ENCODE measurements at regions not wholly inside any gene's neighbourhood (a gene's known extent, or its start where the extent isn't known, plus 50 kb on each side); places are given as distances from the start of the nearest gene placed in this dataset.

- no peak for DNase-seq (ENCODE audit: extremely low read depth in 1 of 11, low read depth in 9 of 11, low spot score in 4 of 11)
Observed at GRCh38 chr20:11795071-11795615, 122.5 kb upstream of the BTBD3 start.

- DNase-seq (ENCODE audit: extremely low read depth in 1 of 11, low read depth in 9 of 11, low spot score in 4 of 11): no peak
Observed at GRCh38 chr20:11796026-11796425, 121.7 kb upstream of the BTBD3 start.

DNA sequence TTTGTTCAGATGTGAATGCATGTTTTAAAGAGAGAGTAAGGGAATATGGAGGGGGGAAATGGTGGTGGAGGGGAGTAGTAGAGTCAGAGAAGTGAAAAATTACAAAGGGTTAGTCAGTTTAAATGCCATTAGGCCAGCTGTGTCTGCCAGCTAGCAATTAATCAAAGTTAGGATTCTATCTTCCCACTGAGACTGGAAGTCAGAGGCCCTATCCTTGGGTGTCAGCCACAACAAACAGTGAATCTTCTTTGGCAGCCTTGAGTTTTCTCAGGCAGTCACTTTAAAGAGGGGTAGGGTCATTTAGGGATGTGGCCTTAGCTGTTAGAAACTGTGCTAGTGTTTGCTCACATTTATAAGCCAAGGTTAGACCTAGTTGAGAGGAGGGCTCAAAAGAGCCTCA is 120.5 kb upstream of the BTBD3 start:
- DNase-seq (ENCODE audit: extremely low read depth in 1 of 11, low read depth in 9 of 11, low spot score in 4 of 11): peak in 3 of 11 donors; percentile 20 to 26 (median 22)

DNA sequence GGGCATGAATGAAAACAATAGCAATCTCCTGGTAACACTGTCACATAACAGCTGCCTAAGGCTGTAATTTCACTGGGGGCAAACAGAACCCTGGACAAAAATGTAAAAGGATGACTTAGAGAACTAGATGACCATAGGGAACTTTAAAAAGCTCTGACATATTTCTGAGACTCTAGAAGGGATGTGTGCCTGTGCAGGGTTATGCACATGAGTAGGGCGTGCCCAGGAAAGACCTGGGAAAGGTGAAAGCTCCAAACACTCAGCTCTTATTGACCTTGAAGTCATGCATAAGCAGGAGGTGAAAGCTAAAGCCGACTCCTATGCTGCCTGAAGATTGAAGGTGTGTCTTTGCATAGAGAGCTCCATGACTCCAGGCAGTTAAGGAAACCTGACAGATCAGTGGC is 118.4 kb upstream of the BTBD3 start:
- no peak for DNase-seq (ENCODE audit: extremely low read depth in 1 of 11, low read depth in 9 of 11, low spot score in 4 of 11)

GRCh38 chr20:11807054-11808048 is 110.3 kb upstream of the BTBD3 start:
- DNase-seq (ENCODE audit: extremely low read depth in 1 of 11, low read depth in 9 of 11, low spot score in 4 of 11): no peak

GRCh38 chr20:11808841-11809240 is 108.9 kb upstream of the BTBD3 start:
- DNase-seq (ENCODE audit: extremely low read depth in 1 of 11, low read depth in 9 of 11, low spot score in 4 of 11): no peak

DNA sequence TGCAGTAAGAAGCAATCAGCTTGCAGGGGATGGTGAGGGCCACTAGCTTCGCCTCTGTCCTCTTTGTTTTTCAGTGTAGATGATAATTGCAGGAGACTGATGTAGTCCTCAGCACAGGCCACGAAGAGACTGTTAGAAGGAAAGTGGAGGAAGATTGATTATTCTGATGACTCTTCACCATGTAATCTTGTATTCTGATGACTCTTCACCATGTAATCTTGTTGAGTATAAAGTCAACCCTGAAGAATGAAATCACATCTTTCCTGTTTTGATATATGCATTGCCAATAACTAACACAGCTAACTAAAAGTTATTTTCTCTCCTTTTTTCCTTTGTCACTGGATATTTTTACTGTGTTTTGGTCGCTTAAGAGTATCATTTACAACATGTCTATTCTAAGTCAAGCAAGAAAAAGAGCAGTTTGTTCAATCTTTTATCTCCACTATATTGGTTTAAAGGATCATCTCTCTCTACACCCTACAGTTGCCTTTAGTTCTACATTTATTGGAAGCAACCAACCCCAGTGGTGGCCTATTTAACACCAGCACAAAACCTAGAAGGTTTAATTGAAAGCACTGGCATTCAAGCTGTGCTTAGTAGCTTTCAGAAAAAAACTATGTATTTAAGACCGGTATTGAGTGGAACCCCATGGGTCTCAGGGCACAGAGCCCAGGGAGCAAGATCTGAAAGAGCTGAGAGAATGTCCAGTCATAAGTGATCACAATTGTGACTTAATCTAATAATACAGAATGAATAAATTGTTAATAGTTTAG is 107.2 kb upstream of the BTBD3 start:
- no peak for DNase-seq (ENCODE audit: extremely low read depth in 1 of 11, low read depth in 9 of 11, low spot score in 4 of 11)

DNA sequence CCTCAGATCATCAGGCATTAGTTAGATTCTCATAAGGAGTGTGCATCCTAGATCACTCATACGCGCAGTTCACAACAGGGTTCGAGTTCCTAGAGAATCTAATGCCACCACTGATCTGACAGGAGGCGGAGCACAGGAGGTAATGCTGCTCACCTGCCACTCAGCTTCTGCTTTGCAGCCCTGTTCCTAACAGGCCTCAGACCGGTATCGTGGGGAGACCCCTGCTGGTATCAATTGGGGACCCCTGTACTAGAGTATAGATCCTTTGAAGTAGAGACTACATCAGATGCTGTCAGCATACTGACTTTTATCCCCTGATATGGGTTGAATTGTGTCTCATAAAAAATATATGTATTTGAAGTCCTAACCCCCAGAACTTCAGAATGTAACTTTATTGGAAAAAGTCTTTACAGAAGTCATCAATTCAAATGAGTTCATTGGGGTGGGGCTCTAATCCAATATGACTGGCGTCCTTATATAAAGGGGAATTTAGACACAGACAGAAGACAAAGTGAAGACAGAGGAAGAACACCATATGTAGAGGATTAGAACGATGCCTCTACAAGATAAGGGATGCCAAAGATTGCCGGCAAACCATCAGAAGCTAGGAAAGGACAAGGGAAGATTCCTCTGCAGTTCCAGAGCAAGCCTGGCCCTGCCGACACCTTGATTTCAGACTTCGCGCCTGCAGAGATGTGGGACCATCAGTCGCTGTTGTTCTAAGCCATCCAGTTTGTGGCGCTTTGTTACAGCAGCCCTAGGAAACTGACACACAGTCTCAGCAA is 104.4 kb upstream of the BTBD3 start:
- no peak for DNase-seq (ENCODE audit: extremely low read depth in 1 of 11, low read depth in 9 of 11, low spot score in 4 of 11)

- no peak for DNase-seq (ENCODE audit: extremely low read depth in 1 of 11, low read depth in 9 of 11, low spot score in 4 of 11)
Observed at GRCh38 chr20:11814267-11814666, 103.4 kb upstream of the BTBD3 start.

GRCh38 chr20:11820838-11821237 is 96.9 kb upstream of the BTBD3 start:
- DNase-seq (ENCODE audit: extremely low read depth in 1 of 11, low read depth in 9 of 11, low spot score in 4 of 11): no peak

- peak in 1 of 11 donors; percentile 2 for DNase-seq (ENCODE audit: extremely low read depth in 1 of 11, low read depth in 9 of 11, low spot score in 4 of 11)
Observed at GRCh38 chr20:11822540-11822794, 95.2 kb upstream of the BTBD3 start.

- DNase-seq (ENCODE audit: extremely low read depth in 1 of 11, low read depth in 9 of 11, low spot score in 4 of 11): no peak
Observed at GRCh38 chr20:11826334-11826733, 91.4 kb upstream of the BTBD3 start.

DNA sequence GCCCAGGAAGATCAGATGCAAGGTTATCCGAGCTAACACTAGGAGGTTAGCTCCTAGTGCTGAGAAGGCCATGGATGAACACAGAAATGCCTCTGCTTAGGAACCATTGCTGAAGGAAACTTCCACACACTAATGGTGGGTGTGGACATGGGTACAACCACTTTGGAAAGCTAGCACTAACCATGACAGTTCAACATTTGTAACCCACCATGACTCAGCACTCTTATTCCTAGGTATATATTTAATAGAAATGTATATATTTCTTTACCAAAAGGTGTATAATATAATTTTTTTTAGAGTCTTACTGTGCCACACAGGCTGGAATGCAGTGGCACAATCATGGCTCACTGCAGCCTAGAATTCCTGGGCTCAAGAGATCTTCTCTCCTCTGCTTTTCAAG is 85.3 kb upstream of the BTBD3 start:
- no peak for DNase-seq (ENCODE audit: extremely low read depth in 1 of 11, low read depth in 9 of 11, low spot score in 4 of 11)

GRCh38 chr20:11832851-11833250 is 84.8 kb upstream of the BTBD3 start:
- no peak for DNase-seq (ENCODE audit: extremely low read depth in 1 of 11, low read depth in 9 of 11, low spot score in 4 of 11)

DNA sequence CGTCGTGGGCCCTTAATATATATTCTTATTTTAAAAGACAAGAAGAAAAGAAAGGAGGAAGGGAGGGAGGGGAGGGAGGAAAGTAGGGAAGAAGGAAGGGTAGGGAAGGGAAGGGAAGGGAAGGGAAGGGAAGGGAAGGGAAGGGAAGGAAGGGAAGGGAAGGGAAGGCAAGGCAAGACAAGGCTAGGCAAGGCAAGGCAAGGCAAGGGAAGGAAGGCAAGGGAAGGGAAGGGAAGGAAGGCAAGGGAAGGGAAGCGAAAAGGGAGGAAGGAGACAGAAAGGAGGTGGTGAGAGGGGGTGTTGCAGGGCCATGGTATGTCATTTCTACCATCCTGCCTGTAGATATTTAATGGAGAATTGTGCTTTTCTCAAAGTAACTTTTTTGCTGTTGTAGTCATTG is 83.9 kb upstream of the BTBD3 start:
- no peak for DNase-seq (ENCODE audit: extremely low read depth in 1 of 11, low read depth in 9 of 11, low spot score in 4 of 11)

GRCh38 chr20:11838076-11838636 is 79.5 kb upstream of the BTBD3 start:
- no peak for DNase-seq (ENCODE audit: extremely low read depth in 1 of 11, low read depth in 9 of 11, low spot score in 4 of 11)

DNA sequence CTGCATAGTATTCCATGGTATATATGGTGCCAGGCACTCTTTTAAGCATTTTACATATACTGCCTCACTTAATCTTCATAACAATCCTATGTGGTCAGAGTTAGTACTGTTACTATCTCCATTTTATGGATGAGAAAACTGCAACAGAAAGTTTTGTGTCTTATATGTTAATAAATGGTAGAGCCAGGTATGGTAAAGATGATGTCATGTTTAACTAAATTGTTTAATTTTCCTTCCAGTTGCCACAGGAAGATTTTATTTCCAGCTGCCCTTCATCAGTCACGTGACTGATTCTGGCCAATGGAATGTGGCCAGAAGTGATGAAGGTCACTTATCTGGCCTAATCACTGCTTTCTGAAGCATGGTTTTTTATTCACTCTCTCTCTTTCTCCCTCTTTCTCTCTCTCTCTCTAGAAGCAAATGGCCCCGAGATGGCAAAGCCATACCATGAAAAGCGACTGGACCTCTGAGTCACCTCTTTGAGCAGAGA is 75.7 kb upstream of the BTBD3 start:
- no peak for DNase-seq (ENCODE audit: extremely low read depth in 1 of 11, low read depth in 9 of 11, low spot score in 4 of 11)

GRCh38 chr20:11843289-11843688 is 74.4 kb upstream of the BTBD3 start:
- no peak for DNase-seq (ENCODE audit: extremely low read depth in 1 of 11, low read depth in 9 of 11, low spot score in 4 of 11)

DNA sequence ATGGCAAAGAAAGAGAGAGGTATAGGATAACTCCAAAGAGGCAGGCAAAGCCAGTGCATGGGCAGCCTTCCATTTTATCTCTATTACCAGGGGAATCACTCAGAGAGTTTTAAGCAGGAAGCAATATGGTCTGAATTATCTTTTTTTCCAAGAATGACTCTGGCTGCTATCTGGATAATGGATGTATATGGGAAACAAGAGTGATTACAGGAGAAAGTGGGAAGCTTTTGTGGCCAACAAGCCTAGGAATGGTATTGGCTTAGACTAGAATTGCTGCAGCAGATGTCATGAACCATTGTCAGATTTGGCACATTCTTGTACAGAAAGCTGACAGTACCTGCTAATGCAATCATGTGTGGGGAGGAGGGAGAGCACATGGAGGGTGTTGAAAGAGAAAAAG is 73.0 kb upstream of the BTBD3 start:
- DNase-seq (ENCODE audit: extremely low read depth in 1 of 11, low read depth in 9 of 11, low spot score in 4 of 11): no peak

All from renal cortex interstitium (tissue), 11 donors.